GM10248 (cell line): ENCODE measurements at regions not wholly inside any gene's neighbourhood (a gene's known extent, or its start where the extent isn't known, plus 50 kb on each side); places are given as distances from the start of the nearest gene placed in this dataset.

Source experiments
- CTCF ChIA-PET: fragments of 300-600 bp; sonication (Branson Sonifier 250); formaldehyde crosslinking; extraction: SDS; loops from one replicate; lab custom pipeline; 2021; ENCODE audit warnings: antibody characterized with exemption; lab: Yijun Ruan, JAX
- POLR2A ChIA-PET: fragments of 350-650 bp; sonication (Branson Sonifier 250); formaldehyde crosslinking; extraction: SDS; loops from one replicate; lab custom pipeline; 2020; ENCODE audit warnings: antibody characterized with exemption; lab: Yijun Ruan, JAX
- DNase-seq: peaks from one replicate; pipeline ENCODE4 v3.0.0; 2012; ENCODE audit errors: extremely low spot score
- TF ChIP-seq, protein P1 (sequence below): IDR thresholded peaks from 2 replicates; pipeline ENCODE4 v1.5.1; 2012; ENCODE audit warnings: mild to moderate bottlenecking, low read depth; ENCODE audit errors: extremely low read depth, missing control alignments, control extremely low read depth

- POLR2A ChIA-PET, result no interaction called here
- CTCF ChIA-PET, result no interaction called here
- TF ChIP-seq, protein P1, sequence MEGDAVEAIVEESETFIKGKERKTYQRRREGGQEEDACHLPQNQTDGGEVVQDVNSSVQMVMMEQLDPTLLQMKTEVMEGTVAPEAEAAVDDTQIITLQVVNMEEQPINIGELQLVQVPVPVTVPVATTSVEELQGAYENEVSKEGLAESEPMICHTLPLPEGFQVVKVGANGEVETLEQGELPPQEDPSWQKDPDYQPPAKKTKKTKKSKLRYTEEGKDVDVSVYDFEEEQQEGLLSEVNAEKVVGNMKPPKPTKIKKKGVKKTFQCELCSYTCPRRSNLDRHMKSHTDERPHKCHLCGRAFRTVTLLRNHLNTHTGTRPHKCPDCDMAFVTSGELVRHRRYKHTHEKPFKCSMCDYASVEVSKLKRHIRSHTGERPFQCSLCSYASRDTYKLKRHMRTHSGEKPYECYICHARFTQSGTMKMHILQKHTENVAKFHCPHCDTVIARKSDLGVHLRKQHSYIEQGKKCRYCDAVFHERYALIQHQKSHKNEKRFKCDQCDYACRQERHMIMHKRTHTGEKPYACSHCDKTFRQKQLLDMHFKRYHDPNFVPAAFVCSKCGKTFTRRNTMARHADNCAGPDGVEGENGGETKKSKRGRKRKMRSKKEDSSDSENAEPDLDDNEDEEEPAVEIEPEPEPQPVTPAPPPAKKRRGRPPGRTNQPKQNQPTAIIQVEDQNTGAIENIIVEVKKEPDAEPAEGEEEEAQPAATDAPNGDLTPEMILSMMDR, result no peak
These were observed 81.0 kb upstream of the ASB18 start for GRCh38 chr2:236345081-236345714.

GRCh38 chr2:236346366-236346765 is 82.2 kb upstream of the ASB18 start:
- ChIA-PET POLR2A (no interaction called here), CTCF (interaction anchor here (0.9 kb wide), 1 partner anchor 223 kb away, joined by 3 read pairs; the partner anchor contains the start of gene ACKR3)

More at GRCh38 chr2:236345081-236345714, 81.0 kb upstream of the ASB18 start:
- no peak for DNase-seq

GRCh38 chr2:236348279-236348678 is 84.1 kb upstream of the ASB18 start:
- ChIA-PET POLR2A (no interaction called here), CTCF (interaction anchor here (1.1 to 1.7 kb wide), 3 partner anchors 14 to 725 kb away, joined by 3 to 7 read pairs (median 4); partner anchors contain the start of gene ACKR3)
- TF ChIP-seq, protein P1, result no peak
- DNase-seq, result no peak

More at GRCh38 chr2:236346366-236346765, 82.2 kb upstream of the ASB18 start:
- TF ChIP-seq, protein P1, result no peak
- DNase-seq, result no peak

DNA sequence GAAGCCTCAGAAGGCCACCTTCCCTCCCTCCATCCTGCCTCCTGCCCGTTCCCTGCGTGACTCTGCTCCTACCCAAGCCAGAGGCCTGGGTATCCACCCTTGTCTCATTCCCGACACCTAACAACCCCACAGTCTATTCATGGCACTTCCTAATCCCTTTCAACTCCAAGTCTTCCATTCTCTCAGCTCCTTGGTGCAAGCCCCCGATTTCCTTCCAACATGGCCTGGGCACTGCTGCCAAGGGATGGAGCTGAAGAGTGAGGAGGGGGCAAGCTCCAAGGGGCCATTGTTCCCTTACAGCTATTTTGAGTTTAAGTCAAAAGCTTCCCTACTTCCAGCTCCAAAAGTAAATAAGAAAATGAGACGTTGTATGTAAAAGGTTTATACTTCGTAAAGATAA is 84.8 kb upstream of the ASB18 start:
- DNase-seq, result no peak
- ChIA-PET POLR2A (no interaction called here), CTCF (interaction anchor here (1.0 to 1.7 kb wide), 4 partner anchors 14 to 736 kb away, joined by 3 to 7 read pairs (median 4); partner anchors contain the start of gene ACKR3)
- TF ChIP-seq, protein P1, result no peak

- POLR2A ChIA-PET, result no interaction called here
- CTCF ChIA-PET, result interaction anchor here (1.0 kb wide), 1 partner anchor 219 kb away, joined by 3 read pairs; the partner anchor contains the start of gene ACKR3
- DNase-seq, result no peak
- TF ChIP-seq, protein P1, result no peak
These were observed 86.2 kb upstream of the ASB18 start for GRCh38 chr2:236350426-236350825.

DNA sequence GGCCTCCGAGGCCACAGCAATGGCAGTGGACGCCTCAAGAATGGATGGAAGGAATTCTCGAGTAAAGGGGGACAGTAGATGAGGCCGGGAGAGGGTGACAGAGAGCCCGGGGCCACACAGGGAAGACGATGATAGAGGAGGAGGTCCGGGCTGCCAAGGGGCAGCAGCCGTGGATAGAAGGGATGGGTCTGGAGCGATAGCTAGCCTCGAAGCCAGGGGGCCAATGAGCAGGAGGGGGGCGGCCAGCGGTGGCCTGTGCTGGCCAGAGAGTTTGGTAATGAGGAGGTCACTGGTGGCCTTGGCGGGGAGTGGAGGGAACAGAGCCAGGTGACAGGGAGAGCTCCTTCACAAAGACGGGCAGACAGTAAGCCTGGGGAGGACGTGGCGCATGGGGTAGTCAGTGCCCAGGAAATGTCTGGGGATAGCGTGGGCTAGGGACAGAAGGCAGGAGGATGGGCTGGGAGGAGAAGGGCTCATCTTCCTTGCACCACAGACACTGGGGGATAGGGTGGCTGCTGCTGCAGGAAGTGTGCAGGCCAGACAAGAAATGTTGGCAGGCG is 87.8 kb upstream of the ASB18 start:
- ChIA-PET POLR2A (no interaction called here), CTCF (interaction anchor here (0.9 to 2.8 kb wide), 6 partner anchors 218 to 1124 kb away, joined by 3 to 18 read pairs (median 4); partner anchors contain the start of gene ACKR3)
- TF ChIP-seq, protein P1, result no peak
- DNase-seq, result no peak
